ENCODE measurements at regions not wholly inside any gene's neighbourhood (a gene's known extent, or its start where the extent isn't known, plus 50 kb on each side); places are given as distances from the start of the nearest gene placed in this dataset.

DNA sequence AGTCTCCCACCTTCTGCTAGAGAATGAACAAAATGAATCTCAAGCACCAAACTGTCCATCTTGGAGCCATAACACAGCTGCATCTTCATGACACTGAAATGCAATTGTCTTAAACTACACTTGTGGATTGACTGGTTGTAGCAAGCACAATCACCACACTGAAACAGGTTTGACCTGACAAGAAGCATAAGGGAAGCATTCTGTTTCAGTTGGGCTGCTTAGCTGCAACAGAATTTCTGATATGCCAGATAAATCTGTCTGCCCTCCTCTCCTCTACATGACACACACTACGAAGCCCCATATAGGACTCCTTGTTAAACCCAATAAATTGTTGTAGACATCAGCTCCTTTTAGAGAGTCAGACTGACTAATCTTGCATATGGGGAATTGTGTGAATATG lies 101.8 kb upstream of the NPY2R start:
- no peak for TF ChIP-seq POLR2AphosphoS5 (IDR thresholded peaks at IDR 0.05; ENCODE audit: borderline replicate concordance, low read depth, low read length)
- no peak for TF ChIP-seq EZH2 (IDR thresholded peaks at IDR 0.05)
